ENCODE measurements at regions not wholly inside any gene's neighbourhood (a gene's known extent, or its start where the extent isn't known, plus 50 kb on each side); places are given as distances from the start of the nearest gene placed in this dataset.
"Not testable (repeated sequence)": the region's sequence is repeated elsewhere in the genome, so short reads cannot be mapped to it uniquely, and the experiment has no call there.

- H3K4me3 Mint-ChIP-seq: peak overlapping the region in 3 of 4 donors; percentile 35 to 72 (median 47)
- peaks cover 68% of the 10 kb centered on the region for H3K27me3 Mint-ChIP-seq
- H3K36me3 Mint-ChIP-seq: peaks cover 1% of the 10 kb centered on the region
- H3K9me3 Mint-ChIP-seq: peaks cover 0 to 8% (median 1%) of the 10 kb centered on the region in 3 donors
- H3K27ac Mint-ChIP-seq: peak overlapping the region in 1 of 3 donors; percentile 88
- H3K4me1 Mint-ChIP-seq: peaks cover 23 to 36% (median 25%) of the 10 kb centered on the region in 3 donors
Measured at GRCh38 chr1:147077936-147078605, 94.2 kb downstream of the PRKAB2 start.

GRCh38 chr1:147077523-147077922 lies 94.7 kb downstream of the PRKAB2 start:
- Mint-ChIP-seq H3K4me3 (peak overlapping the region in 1 of 4 donors; percentile 72), H3K4me1 (peaks cover 24 to 34% (median 25%) of the 10 kb centered on the region in 3 donors), H3K27me3 (peaks cover 68% of the 10 kb centered on the region), H3K36me3 (peaks cover 1% of the 10 kb centered on the region), H3K27ac (peak overlapping the region in 1 of 3 donors; percentile 59), H3K9me3 (peaks cover 0 to 8% (median 0%) of the 10 kb centered on the region in 3 donors)

- peaks cover 24 to 31% (median 24%) of the 10 kb centered on the region in 3 donors for H3K4me1 Mint-ChIP-seq
- peaks cover 0 to 6% (median 0%) of the 10 kb centered on the region in 3 donors for H3K9me3 Mint-ChIP-seq
- peaks cover 68% of the 10 kb centered on the region for H3K27me3 Mint-ChIP-seq
- H3K27ac Mint-ChIP-seq: peak overlapping the region in 2 of 3 donors; percentile 22 to 59
- peaks cover 1% of the 10 kb centered on the region for H3K36me3 Mint-ChIP-seq
- no peak overlapping the region for H3K4me3 Mint-ChIP-seq
Measured at GRCh38 chr1:147077081-147077480, 95.2 kb downstream of the PRKAB2 start.

- Mint-ChIP-seq H3K27me3 (peaks cover 70% of the 10 kb centered on the region), H3K4me1 (peaks cover 24 to 31% (median 24%) of the 10 kb centered on the region in 3 donors), H3K36me3 (peaks cover 4% of the 10 kb centered on the region), H3K27ac (peak overlapping the region in 2 of 3 donors; percentile 60 to 75), H3K4me3 (no peak overlapping the region), H3K9me3 (peaks cover 0 to 6% (median 0%) of the 10 kb centered on the region in 3 donors)
Measured at GRCh38 chr1:147076442-147076841, 95.8 kb downstream of the PRKAB2 start.

- peaks cover 9 to 12% (median 11%) of the 10 kb centered on the region in 3 donors for H3K4me1 Mint-ChIP-seq
- H3K36me3 Mint-ChIP-seq: peaks cover 2% of the 10 kb centered on the region
- peaks cover 37% of the 10 kb centered on the region for H3K27me3 Mint-ChIP-seq
- H3K4me3 Mint-ChIP-seq: peak overlapping the region; percentile 31 to 90 (median 87)
- H3K9me3 Mint-ChIP-seq: peaks cover 0 to 2% (median 0%) of the 10 kb centered on the region in 3 donors
- peak overlapping the region; percentile 22 to 92 (median 82) for H3K27ac Mint-ChIP-seq
Measured at GRCh38 chr1:147072482-147073432, 99.5 kb downstream of the PRKAB2 start.

- Mint-ChIP-seq H3K4me3 (no peak overlapping the region), H3K27me3 (peaks cover 28% of the 10 kb centered on the region), H3K9me3 (peaks cover 0 to 2% (median 0%) of the 10 kb centered on the region in 3 donors), H3K27ac (peak overlapping the region in 1 of 3 donors; percentile 4), H3K36me3 (peaks cover 2% of the 10 kb centered on the region), H3K4me1 (peaks cover 9 to 12% (median 9%) of the 10 kb centered on the region in 3 donors)
Measured at GRCh38 chr1:147071142-147071541, 101.1 kb downstream of the PRKAB2 start.

- peaks cover 9% of the 10 kb centered on the region for H3K27me3 Mint-ChIP-seq
- H3K27ac Mint-ChIP-seq: no peak overlapping the region
- H3K4me3 Mint-ChIP-seq: no peak overlapping the region
- peaks cover 0 to 4% (median 3%) of the 10 kb centered on the region in 3 donors for H3K9me3 Mint-ChIP-seq
- H3K36me3 Mint-ChIP-seq: no peaks in the 10 kb centered on the region
- H3K4me1 Mint-ChIP-seq: no peaks in the 10 kb centered on the region
Measured at GRCh38 chr1:147062956-147063355, 109.3 kb downstream of the PRKAB2 start.

- H3K4me3 Mint-ChIP-seq, H3K27ac Mint-ChIP-seq, H3K4me1 Mint-ChIP-seq, H3K27me3 Mint-ChIP-seq, H3K36me3 Mint-ChIP-seq: not testable (repeated sequence)
- H3K9me3 Mint-ChIP-seq: peaks cover 0 to 13% (median 5%) of the 10 kb centered on the region in 3 donors
Measured at GRCh38 chr1:147061880-147062279, 110.4 kb downstream of the PRKAB2 start.

- H3K27ac Mint-ChIP-seq: no peak overlapping the region
- no peaks in the 10 kb centered on the region for H3K27me3 Mint-ChIP-seq
- peak overlapping the region in 1 of 4 donors; percentile 17 for H3K4me3 Mint-ChIP-seq
- peaks cover 2 to 9% (median 2%) of the 10 kb centered on the region in 3 donors for H3K9me3 Mint-ChIP-seq
- peaks cover 5% of the 10 kb centered on the region for H3K36me3 Mint-ChIP-seq
- H3K4me1 Mint-ChIP-seq: peaks cover 6 to 17% (median 9%) of the 10 kb centered on the region in 3 donors
Measured at GRCh38 chr1:147053269-147053668, 115.1 kb downstream of the NBPF12 start.

GRCh38 chr1:147052677-147053076 lies 114.6 kb downstream of the NBPF12 start:
- Mint-ChIP-seq H3K27me3 (no peaks in the 10 kb centered on the region), H3K36me3 (peaks cover 5% of the 10 kb centered on the region), H3K4me3 (no peak overlapping the region), H3K9me3 (peaks cover 2 to 5% (median 2%) of the 10 kb centered on the region in 3 donors), H3K27ac (no peak overlapping the region), H3K4me1 (peaks cover 6 to 20% (median 12%) of the 10 kb centered on the region in 3 donors)

- peaks cover 5% of the 10 kb centered on the region for H3K36me3 Mint-ChIP-seq
- no peak overlapping the region for H3K27ac Mint-ChIP-seq
- H3K27me3 Mint-ChIP-seq: no peaks in the 10 kb centered on the region
- H3K4me1 Mint-ChIP-seq: peaks cover 6 to 22% (median 13%) of the 10 kb centered on the region in 3 donors
- H3K4me3 Mint-ChIP-seq: no peak overlapping the region
- H3K9me3 Mint-ChIP-seq: peaks cover 0 to 2% (median 0%) of the 10 kb centered on the region in 3 donors
Measured at GRCh38 chr1:147052143-147052542, 114.0 kb downstream of the NBPF12 start.

GRCh38 chr1:147051136-147051535 lies 113.0 kb downstream of the NBPF12 start:
- H3K4me1 Mint-ChIP-seq: peaks cover 14 to 32% (median 24%) of the 10 kb centered on the region in 3 donors

GRCh38 chr1:147050654-147051053 lies 112.5 kb downstream of the NBPF12 start:
- Mint-ChIP-seq H3K27me3 (no peaks in the 10 kb centered on the region), H3K4me3 (no peak overlapping the region), H3K9me3 (peaks cover 0 to 2% (median 0%) of the 10 kb centered on the region in 3 donors), H3K27ac (no peak overlapping the region), H3K36me3 (peaks cover 3% of the 10 kb centered on the region), H3K4me1 (peaks cover 14 to 36% (median 27%) of the 10 kb centered on the region in 3 donors)

More at GRCh38 chr1:147051136-147051535, 113.0 kb downstream of the NBPF12 start:
- H3K27ac Mint-ChIP-seq: no peak overlapping the region
- H3K9me3 Mint-ChIP-seq: peaks cover 0 to 2% (median 0%) of the 10 kb centered on the region in 3 donors
- no peak overlapping the region for H3K4me3 Mint-ChIP-seq
- H3K36me3 Mint-ChIP-seq: peaks cover 3% of the 10 kb centered on the region
- H3K27me3 Mint-ChIP-seq: no peaks in the 10 kb centered on the region

GRCh38 chr1:147046863-147047394 lies 108.8 kb downstream of the NBPF12 start:
- Mint-ChIP-seq H3K4me1 (peaks cover 24 to 45% (median 38%) of the 10 kb centered on the region in 3 donors), H3K4me3 (peak overlapping the region in 3 of 4 donors; percentile 52 to 65 (median 62)), H3K27ac (peak overlapping the region in 2 of 3 donors; percentile 43 to 92)
- not testable (repeated sequence) for H3K9me3 Mint-ChIP-seq, H3K36me3 Mint-ChIP-seq, H3K27me3 Mint-ChIP-seq
